HL-60 (cell line): ENCODE measurements at regions not wholly inside any gene's neighbourhood (a gene's known extent, or its start where the extent isn't known, plus 50 kb on each side); places are given as distances from the start of the nearest gene placed in this dataset.

Source experiments
- POLR2AphosphoS5 ChIP-seq: IDR thresholded peaks from 2 replicates; pipeline ENCODE4 v1.6.1; 2012; ENCODE audit warnings: low read depth
- REST ChIP-seq: IDR thresholded peaks from 2 replicates; pipeline ENCODE4 v1.6.1; 2012; ENCODE audit warnings: low read depth; ENCODE audit not compliant: insufficient replicate concordance
- TF ChIP-seq, protein P1 (sequence below): IDR thresholded peaks from one replicate; pipeline ENCODE4 v1.5.1; 2011; ENCODE audit warnings: low read length, control low read depth, inconsistent platforms; ENCODE audit not compliant: insufficient read depth

DNA sequence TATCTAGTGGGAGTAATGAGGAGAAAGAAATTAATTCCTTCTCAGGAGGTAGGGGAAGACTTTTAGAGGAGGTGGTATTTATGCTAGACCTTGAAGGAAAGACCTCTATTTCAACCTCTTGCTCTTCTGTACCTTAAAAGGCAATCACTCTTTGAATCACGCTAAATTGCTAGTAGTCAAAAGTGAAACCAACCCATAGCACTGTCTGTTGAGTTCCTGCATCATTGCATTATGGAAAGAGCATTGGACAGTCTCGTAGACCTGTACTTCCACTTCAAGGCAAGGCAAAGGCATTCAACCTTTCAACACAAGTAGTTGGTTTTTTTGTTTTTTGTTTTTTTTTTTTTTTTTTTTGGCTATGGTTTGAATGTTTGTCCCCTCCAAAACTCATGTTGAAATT is 770.4 kb downstream of the ETS1 start:
- TF ChIP-seq, protein P1, sequence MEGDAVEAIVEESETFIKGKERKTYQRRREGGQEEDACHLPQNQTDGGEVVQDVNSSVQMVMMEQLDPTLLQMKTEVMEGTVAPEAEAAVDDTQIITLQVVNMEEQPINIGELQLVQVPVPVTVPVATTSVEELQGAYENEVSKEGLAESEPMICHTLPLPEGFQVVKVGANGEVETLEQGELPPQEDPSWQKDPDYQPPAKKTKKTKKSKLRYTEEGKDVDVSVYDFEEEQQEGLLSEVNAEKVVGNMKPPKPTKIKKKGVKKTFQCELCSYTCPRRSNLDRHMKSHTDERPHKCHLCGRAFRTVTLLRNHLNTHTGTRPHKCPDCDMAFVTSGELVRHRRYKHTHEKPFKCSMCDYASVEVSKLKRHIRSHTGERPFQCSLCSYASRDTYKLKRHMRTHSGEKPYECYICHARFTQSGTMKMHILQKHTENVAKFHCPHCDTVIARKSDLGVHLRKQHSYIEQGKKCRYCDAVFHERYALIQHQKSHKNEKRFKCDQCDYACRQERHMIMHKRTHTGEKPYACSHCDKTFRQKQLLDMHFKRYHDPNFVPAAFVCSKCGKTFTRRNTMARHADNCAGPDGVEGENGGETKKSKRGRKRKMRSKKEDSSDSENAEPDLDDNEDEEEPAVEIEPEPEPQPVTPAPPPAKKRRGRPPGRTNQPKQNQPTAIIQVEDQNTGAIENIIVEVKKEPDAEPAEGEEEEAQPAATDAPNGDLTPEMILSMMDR, result no peak
- TF ChIP-seq POLR2AphosphoS5, result no peak
- TF ChIP-seq REST, result no peak
